GM21528 (cell line): ENCODE measurements at regions not wholly inside any gene's neighbourhood (a gene's known extent, or its start where the extent isn't known, plus 50 kb on each side); places are given as distances from the start of the nearest gene placed in this dataset.
"Not testable (repeated sequence)": the region's sequence is repeated elsewhere in the genome, so short reads cannot be mapped to it uniquely, and the experiment has no call there.

Experiments used
- ATAC-seq: cut with Tn5 transposase; IDR thresholded peaks from one replicate; pipeline ENCODE4 v1.9.1; 2021; ENCODE audit warnings: mild to moderate bottlenecking, moderate library complexity; ENCODE audit not compliant: unreplicated experiment, low FRiP score

DNA sequence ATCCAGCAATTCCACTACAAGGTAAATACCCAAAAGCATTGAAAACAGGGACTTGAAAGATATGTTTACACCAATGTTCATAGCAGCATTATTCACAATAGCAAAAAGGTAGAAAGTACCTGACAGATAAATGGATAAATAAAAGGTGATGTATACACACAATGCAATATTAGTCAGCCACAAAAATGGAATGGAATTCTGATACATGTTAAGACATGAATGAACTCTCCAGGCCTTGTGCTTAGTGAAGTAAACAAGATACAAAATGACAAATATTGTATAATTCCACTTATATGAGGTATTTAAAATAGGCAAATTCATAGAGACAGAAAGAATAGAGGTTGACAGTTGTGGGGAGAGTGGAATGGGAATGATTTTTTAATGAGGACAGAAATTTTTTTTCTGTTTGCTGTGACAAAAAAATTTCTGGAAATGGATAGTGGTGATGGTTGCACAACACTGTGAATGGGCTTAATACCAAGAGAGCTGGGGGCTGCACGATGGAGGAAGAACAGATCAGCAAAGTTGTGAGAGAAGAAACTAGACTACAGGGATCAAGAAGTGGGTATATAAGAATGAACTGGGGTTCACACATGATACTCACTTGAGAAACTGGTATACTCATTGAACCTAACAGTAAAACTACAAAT lies 137.2 kb downstream of the MZT1 start:
- no peak for ATAC-seq

DNA sequence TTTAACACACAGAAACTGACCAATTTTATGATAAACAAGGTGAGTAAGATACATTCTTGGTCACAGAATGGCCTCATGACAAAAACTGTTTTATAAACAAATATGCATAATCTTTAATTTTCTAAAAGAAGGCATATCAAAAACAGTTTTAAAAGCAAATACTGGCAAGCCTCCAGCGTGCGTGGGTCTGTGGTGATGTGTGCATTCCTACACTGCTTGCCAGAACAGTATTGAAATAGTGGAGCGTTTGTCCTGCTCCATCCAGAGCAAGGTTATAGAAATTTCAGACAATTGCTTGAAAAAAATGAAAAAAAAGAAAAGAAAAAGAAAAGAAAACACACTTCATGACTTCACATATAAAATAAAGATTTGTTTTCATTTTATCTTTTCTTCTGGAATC lies 140.9 kb downstream of the MZT1 start:
- no peak for ATAC-seq

DNA sequence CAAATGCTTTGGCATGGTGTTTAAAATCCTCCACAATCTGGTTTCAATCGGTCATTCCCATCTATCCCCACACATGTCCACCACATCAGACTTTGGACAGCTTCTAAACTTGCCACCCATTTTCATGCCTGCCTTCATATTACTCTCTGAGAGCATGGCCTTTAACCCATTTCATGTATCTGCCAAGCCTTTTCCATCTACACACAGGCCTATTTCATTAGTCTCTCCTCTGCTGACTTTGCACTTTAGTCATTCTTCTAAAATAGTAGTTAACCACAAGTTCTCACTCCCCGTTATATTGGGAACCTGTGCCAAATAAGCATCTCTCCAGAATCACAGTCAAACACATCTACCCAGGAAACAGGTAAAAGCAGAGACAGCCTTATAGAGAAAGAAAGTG lies 142.2 kb downstream of the MZT1 start:
- ATAC-seq: no peak

DNA sequence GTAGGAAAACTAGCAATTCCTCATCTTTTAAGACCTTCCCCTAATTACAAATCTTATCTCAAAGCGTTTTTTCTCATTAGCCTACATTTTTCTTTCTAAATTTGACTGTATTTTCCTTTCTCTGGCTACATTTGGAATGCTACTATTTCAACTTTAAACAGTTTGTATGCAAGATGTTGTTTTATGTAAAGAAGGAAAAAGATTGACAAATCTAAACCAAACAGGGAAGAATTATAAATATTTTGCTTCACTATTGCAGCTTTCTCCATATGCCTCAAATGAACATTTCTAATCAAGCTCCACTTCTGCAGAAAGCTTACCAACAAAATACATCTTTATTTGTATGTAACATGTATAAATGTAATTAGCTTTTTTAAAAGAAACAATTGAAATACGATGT lies 156.2 kb downstream of the MZT1 start:
- ATAC-seq: no peak

GRCh38 chr13:72570019-72570418 lies 157.4 kb downstream of the MZT1 start:
- ATAC-seq: no peak

DNA sequence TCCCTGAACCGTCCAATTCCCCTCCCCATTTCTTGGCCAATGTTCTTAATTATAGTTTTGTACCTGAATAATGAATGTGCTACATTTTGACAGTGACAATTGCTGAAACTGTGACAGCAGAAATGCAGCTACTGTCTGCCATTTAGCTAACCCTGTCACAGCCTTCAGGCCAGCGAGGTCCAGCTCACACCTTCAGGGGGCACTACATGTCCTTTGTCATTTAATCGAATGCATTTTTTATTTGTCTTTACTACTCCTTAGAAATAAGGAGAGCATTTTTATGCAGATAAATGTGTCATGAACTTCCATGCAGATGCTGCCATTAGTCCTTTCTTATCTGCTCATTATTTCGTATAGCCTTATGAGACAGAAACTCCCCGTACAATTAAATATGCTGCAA lies 159.9 kb downstream of the MZT1 start:
- no peak for ATAC-seq

DNA sequence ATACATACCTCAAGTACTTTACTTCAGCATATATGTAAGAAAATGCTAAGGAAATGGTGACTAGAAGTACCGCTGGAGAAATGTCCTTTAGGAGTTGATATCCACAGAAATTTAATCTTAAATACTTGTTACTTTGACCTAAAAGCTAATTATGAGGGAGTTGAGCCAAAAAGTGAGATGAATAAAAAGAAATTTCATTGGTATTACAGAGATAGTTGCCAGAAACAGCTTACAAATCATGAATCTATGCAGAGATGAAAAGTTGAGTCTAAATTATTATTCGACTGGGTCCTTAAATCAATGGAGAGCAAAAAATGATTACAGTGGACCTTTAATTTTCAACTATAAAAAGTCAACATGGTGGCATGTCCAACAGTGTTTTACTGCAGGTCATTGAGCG lies 160.9 kb downstream of the MZT1 start:
- no peak for ATAC-seq

GRCh38 chr13:72565893-72566292 lies 161.5 kb downstream of the MZT1 start:
- no peak for ATAC-seq

DNA sequence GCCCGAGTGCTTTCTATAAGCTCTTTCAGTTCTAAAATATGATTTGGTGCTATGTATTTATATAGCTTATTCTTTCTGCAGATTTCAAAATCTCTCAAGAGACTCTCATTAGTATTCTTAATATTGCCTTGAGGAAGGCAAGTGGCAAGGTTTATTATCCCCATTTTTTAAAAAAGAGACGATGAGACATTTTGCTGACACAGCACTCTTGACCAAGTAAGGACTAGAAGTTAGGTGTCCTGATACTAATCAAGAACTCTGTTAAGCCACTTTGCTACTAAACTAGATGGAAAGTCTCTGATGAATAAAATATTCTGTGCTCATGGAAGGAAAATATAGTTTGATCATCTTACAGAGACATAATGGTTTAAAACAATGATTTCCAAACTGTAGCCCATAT lies 164.7 kb downstream of the MZT1 start:
- no peak for ATAC-seq

GRCh38 chr13:72561791-72562190 lies 165.6 kb downstream of the MZT1 start:
- ATAC-seq: no peak

DNA sequence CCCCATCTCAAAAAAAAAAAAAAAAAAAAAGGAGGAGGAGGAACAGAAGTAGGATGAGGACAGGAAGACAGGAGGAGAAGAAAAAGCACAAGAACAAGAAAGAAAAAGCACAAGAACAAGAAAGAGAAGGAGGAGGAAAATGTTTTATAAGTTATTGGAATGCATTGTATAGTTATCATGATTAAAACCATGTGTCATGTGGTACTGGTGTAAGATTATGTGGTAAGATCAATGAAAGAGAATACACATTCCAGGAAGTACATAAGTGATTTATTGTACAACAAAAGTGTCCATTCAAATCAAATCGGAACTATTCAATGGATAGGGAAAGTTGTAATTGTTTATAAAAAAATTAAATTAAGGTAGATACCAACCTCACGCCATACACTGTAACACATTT lies 167.7 kb downstream of the MZT1 start:
- no peak for ATAC-seq

DNA sequence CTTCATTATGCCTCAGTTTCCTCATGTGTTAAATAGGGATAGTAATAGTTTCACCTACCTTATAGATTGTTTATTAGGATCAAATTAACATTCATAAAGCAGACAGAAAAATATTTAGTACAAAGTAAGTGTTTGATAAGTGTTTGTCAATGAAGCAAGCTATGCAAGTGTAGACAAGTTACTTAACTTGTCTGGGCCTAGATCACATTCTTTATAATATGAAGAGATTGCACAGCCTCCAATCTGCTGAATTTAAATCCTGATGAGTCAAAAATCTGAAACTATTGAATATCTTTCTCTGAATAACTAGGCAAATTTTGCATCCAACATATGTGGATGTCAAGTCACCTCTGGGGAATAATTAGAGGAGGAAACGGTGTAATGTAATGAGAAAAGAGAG lies 170.5 kb downstream of the MZT1 start:
- ATAC-seq: no peak

DNA sequence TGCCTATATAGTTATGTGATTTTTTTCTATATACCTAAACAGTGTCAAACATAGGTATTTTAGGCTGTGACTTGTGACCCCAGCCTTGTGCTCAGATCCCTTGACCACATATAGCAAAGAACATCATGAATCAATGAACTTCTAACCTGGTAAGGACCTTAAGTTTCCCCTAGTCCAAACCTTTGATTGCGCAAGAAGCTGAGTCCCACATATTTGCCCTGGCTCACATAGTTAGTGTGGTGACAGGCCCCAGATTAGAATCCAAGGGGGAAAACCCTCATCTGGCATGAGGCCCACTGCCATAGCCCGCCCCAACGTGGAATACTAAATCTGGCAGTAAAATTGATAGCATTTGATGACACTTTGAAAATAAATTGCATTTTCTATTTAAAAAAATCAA lies 171.8 kb downstream of the MZT1 start:
- ATAC-seq: no peak

- ATAC-seq: no peak
Observed at GRCh38 chr13:72552731-72553130, 174.7 kb downstream of the MZT1 start.

GRCh38 chr13:72545895-72546294 lies 181.5 kb downstream of the MZT1 start:
- ATAC-seq: not testable (repeated sequence)

DNA sequence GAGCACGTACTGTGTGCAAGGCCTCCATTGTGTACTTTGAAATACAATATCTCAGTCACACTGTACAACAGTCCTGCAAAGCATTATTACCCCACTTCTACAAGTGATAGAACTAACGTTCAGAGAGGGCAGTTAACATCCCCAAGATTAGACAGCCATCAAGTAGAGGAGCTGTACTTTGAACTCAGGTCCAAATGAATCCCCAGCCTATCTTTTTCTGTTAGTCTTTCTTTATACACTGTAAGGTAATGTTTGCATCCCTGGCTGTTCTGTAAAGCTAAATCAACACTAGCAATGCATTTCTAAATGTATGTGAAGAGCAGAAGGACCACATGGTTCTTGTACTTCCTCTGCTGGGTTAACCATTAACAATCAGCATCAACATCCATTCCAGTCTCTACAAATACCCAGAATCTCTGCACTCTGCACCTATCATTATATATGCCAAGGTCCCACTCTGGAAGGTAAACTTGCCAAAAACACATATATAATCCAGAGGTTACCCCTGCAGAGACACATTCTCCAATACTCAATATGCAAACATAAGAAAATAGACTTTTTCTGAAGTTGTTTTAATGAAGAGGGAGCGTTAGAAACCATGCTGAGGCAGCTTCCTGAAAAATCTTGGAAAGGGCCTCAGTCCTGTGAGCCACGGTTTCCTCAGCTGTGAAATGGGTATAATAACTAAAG lies 182.3 kb downstream of the MZT1 start:
- no peak for ATAC-seq

- no peak for ATAC-seq
Observed at GRCh38 chr13:72544042-72544441, 183.4 kb downstream of the MZT1 start.

GRCh38 chr13:72542241-72542640 lies 185.2 kb downstream of the MZT1 start:
- no peak for ATAC-seq

DNA sequence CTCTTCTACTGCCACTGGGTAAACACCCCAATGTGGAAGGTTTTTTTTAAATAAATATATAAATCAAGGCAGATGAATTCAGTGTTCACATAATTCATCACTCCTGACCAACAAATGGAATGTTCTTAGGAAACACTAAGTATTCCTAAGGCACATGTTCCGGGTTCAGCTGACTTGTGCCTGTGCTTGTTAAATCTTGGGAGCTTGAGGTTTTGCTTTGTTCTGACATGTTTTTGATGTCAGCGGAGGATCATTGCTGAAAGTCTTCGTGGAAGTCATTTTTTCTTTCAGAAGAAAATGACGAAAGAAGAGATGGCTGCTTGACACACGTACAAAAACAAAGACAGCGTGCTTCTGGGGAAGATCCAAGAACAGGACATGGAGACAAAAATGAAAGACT lies 185.8 kb downstream of the MZT1 start:
- ATAC-seq: no peak

DNA sequence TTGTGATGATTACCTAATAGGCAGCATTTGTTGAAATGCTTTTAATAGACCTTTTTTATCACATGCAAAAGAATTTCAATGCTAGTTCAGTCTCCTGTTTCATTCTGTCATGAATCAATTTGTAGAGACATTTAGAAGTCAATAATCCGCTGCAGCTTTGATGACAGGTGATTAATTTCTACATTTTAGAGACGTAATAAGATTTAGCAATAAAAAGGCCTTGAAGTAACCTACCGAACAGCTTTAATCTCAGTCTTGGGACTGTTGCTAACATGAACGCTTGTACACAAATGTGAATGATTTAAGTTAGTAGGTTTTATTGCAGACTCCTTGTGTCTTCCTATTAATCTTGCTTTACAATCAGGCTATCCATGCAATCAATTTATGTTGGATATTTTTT lies 186.5 kb downstream of the MZT1 start:
- no peak for ATAC-seq

DNA sequence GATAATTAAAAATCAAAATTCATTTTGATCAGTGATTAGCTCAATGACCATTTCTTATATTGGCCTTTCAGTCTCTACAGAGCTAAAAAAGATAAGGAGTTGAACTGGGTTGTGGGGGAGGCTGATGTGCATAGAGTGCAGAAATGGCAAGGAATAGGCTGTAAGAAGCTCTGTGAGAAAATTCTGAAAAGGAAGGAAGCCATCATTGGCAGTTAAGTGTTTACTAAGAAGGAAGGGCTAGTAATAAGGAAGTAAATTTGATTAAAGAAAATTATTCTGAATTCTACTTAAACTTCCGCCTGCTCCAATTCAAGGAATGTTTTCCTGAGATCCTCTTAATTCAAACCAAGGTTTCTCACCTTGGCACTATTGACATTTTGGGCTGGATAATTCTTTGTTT lies 187.5 kb downstream of the MZT1 start:
- no peak for ATAC-seq

DNA sequence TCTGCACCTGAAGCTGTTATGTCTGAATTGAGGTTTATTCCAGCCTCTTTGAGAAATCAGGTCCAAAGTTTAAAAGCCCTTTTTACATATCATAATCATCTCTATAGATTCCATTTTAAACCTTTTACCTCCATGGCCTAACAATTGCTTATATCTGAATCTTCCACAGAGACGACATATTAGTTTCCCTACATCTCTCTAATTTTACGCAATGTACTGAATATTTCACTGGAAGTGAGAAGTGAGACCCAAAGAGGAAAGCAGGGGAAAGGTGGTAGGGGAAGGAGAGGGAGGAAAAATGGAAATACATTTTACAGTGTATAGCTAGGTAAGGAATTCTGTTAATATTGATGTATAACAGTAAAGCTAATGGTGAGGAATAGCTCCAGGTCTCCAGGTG lies 189.6 kb downstream of the MZT1 start:
- ATAC-seq: no peak

DNA sequence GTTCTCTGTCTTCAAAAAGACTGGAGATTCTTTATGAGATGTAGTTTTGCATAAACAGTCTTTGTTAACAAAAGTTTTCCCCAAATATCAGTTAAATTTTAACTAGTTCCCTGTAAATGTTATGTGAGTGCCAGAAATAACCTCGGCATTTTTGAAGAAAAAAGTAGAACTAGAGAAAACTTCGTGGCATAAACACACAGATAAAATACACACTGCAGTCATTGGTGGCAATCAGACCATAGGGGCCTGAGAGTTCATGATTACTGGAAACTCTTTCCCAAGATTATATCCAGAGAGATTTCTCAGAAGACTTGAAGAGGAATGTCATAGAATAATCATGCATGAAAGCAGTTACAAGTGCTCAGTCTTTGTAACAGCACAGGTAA lies 190.0 kb downstream of the MZT1 start:
- no peak for ATAC-seq
